ENCODE measurements at regions not wholly inside any gene's neighbourhood (a gene's known extent, or its start where the extent isn't known, plus 50 kb on each side); places are given as distances from the start of the nearest gene placed in this dataset.
A peak's percentile ranks its signal among the peaks of the same experiment; 100 is the strongest.
"Not testable (repeated sequence)": the region's sequence is repeated elsewhere in the genome, so short reads cannot be mapped to it uniquely, and the experiment has no call there.

DNA sequence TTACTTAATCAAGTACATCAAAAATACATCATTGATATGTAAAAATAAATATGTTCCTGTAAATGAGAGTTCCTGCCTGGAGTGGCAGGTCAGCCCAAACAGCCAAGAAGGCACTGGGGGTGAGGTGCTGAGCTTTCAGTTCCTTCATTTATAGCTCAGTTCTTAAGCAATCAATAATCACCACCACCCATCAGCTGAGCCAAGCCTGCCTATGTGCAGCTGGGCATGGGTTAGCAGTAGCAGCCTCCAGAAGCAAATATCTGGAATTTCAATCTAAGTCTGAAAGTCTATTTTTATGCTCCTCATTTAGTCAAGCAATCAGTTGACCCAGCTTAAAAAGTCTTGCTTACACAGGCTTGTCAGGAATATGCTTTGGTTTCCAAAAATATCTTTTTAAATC lies 811.0 kb upstream of the AMELY start:
- no peak for DNase-seq

GRCh38 chrY:7720974-7721373 lies 809.4 kb upstream of the AMELY start:
- DNase-seq: no peak

DNA sequence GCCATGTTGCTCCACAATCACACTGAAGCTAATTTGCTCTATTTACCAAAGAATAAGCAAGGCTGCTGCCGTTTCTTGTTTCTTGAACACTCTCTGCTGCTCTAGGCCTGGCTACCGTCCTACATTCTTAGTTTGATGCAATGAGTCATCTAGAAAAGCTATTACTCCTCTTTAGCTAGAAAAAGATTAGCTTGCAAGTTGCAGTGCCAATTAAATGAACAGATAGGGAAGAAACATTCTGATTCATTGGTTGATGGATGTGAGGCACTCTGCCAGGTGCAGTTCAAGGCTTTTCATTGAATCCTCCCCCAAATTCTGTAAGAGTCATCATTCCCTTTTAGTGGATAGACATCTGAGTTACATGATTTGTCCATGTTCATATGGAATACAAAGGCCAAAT lies 807.7 kb upstream of the AMELY start:
- DNase-seq: peak; percentile 94

DNA sequence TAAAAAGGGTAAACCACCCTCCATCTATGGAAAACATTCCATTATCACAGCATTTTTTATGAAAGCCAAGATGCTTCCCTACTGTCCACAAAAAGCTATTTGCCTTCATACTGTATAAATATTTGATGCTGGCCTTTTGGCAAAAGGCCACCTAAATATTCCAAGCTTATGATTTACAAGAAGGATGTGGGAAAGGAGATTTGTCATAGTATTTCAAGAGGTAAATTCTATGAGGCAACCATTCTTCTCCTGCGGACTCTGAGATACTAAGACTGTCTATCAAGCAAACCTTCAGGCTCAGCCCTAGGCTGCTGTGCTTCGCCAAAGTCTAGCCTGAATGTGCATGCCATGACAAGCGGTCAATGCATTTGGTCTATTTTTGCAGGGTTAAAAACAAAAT lies 807.1 kb upstream of the AMELY start:
- DNase-seq: peak; percentile 89

GRCh38 chrY:7718126-7718525 lies 806.6 kb upstream of the AMELY start:
- DNase-seq: peak; percentile 65

GRCh38 chrY:7714426-7714825 lies 802.9 kb upstream of the AMELY start:
- DNase-seq: peak; percentile 77

DNA sequence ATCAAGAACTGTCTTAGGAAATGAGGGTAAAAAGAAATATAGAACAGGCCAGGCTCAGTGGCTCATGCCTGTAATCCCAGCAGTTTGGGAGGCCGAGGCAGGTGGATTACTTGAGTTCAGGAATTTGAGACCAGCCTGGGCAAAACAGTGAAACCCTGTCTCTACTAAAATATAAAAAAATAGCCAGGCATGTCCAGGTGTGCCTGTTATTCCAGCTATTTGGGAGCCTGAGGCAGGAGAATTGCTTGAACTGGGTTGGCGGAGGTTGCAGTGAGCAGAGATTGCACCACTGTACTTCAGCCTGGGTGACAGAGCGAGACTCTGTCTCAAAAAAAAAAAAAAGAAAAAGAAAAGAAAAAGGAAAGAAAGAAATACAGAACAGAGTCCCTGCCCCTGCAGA lies 802.2 kb upstream of the AMELY start:
- not testable (repeated sequence) for DNase-seq

- DNase-seq: peak; percentile 62
Measured at GRCh38 chrY:7712289-7712688, 800.7 kb upstream of the AMELY start.

GRCh38 chrY:7703578-7704140 lies 792.1 kb upstream of the AMELY start:
- peak; percentile 17 for DNase-seq

DNA sequence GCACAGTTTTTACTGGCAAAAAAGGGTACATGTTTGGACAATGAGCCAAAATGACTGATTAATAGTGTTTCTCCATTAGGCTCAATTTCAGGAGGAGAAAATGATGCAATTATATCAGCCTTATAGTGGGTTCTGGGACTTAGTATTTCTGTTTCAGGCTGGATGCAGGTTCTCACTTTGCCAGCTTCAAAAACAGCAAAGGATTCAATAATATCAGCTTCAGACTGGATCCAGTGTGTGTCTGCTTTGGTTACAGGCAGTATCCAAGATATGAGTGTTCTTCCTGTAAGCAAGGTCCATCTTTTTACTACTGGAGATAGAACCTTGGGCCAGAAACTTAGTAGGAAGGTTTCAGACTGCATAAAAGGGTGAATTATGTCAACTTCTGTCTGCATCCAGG lies 790.9 kb upstream of the AMELY start:
- no peak for DNase-seq

GRCh38 chrY:7701676-7702075 lies 790.1 kb upstream of the AMELY start:
- peak; percentile 63 for DNase-seq

GRCh38 chrY:7697506-7697905 lies 786.0 kb upstream of the AMELY start:
- no peak for DNase-seq

- no peak for DNase-seq
Measured at GRCh38 chrY:7692701-7693100, 781.1 kb upstream of the AMELY start.

DNA sequence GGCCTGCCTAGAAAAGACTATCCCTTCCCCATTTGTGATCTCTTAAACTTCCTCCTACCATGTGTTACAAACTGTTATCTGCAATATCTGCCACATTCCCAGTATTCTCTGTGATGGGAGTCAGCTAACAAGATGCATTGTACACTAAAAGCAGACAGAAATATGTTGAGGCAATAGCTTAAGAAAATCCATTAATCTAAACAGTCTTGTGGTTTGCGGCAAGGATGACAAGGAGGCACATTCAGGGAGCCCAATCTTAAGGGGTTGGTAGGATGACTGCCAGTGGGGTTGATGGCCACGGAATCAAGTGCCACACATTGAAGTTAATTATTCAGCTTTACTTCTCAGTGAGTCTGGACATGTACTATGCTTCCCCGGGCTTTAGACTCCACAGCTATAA lies 775.5 kb upstream of the AMELY start:
- peak; percentile 75 for DNase-seq

DNA sequence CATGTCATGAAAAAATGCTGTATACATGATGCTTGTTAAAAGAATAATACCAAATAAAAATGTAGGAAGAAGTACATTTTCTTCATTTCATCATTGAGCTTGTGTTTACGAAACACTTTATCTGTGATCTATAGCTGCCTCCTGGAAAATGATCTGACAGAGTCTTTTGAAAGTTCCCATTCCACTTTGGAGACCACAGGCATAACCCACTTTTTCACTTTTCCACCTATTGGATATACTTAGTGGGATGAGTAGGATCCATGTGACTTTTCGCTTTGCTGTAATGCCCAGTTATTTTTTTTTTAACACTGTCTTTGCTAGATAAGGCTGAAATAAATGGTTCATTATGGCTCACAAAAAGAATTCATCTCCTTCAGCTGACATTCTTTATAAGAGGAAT lies 773.0 kb upstream of the AMELY start:
- peak; percentile 24 for DNase-seq

DNA sequence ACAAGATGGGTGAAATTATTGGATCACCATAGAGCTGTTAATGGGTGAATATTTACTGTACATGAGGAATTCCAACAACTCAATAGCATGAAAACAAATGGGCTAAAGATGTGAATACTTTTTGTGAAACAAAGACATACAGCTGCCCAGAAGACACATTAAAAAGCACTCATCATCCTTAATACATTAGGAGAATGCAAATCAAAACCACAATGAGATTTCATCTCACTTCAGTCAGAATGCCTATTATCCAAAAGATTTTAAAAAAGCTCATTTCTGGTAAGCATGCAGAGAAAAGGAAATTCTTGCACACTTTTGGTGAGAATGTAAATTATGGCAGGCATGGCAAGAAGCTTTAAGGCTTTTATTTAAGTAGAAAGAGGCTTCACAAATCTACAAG lies 770.8 kb upstream of the AMELY start:
- DNase-seq: peak; percentile 90

- no peak for DNase-seq
Measured at GRCh38 chrY:7681426-7681825, 769.9 kb upstream of the AMELY start.

GRCh38 chrY:7674465-7674864 lies 762.9 kb upstream of the AMELY start:
- peak; percentile 77 for DNase-seq

GRCh38 chrY:7672796-7673195 lies 761.2 kb upstream of the AMELY start:
- DNase-seq: no peak

DNA sequence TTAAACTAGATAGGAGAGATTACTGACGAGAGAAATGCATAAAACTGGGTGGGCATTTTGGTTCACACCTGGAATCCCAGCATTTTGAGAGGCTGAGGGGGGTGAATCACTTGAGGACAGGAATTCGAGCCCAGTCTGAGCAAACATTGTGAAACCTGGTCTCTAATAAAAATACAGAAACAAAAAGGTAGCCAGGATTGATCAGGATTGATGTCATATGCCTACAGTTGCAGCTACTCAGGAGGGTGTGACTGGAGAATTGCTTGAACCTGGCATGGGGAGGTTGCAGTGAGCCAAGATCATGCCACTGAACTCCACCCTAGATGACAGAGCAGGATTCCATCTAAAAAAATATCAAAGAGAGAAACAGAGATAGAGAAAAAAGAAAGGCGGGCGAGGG lies 751.7 kb upstream of the AMELY start:
- no peak for DNase-seq

DNA sequence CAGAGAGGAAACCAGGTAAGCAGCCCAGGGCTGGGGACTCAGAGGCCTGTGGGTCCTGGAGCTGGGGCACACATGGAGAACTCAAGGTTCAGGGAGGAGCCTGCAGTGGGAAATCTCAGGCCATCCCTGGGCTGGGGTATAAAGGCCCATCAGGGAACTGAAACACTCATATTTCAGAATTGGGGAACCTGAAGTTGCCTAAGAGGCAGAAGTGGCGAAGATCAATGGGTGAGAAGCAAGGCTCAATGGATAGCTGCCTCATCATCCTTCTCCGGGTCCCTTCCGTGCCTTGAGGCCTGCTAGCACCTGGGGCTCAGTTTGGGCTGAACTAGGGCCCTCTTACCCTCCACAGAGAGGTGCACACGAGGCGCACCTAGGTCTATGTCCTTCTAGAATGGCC lies 747.5 kb upstream of the AMELY start:
- no peak for DNase-seq

DNA sequence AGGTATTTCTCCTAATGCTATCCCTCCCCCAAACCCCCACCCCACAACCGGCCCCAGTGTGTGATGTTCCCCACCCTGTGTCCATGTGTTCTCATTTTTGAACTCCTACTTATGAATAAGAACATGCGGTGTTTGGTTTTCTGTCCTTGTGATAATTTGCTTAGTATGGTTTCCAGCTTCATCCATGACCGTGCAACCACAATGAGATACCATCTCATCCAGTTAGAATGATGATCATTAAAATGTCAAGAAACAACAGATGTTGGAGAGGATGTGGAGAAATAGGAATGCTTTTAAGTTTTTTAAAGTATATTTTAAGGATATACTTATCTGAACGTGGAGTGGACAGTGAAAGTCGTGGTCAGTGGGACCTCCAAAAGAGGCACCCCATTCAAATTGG lies 745.0 kb upstream of the AMELY start:
- DNase-seq: peak; percentile 70

DNA sequence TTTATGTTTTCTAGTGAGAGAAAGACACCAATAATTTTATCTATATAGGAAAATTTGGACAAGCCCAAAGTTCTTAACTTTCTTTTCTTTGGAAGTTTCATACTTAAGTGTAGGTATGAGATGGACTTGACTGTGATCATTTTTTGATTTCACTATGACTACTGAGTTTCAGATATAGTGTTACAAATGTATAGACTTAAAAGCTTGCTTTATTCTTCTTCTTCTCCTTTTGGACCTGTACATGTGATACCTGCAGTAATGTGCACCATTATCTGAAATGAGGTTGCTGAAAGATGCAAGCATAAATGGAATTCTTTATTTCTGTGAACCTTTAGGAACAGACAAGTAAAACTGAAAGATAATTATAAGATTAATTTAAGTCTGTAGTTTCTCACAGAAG lies 743.4 kb upstream of the AMELY start:
- DNase-seq: no peak

DNA sequence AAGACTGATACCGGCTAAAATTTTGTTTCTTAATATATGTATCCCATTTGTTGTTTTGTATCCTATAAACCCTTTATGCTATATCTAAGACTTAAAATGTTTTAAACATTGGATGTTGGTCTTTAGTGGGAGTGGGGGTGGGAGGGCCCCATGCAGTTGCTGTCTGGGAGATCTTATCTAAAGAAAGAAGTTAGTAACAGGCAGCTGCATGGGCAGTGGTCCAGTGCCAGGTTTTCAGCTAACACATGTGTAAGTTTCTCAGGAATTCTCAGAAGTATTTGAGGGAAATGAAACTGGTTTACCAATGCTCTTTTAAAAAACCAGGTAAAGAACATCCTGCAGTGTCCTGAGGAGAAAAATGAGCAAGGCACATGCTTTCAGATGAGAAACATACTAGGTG lies 738.3 kb upstream of the AMELY start:
- DNase-seq: peak; percentile 46

All from fibroblast of upper back skin (primary cell).